Endothelial cell of umbilical vein (primary cell): ENCODE measurements at regions not wholly inside any gene's neighbourhood (a gene's known extent, or its start where the extent isn't known, plus 50 kb on each side); places are given as distances from the start of the nearest gene placed in this dataset.

Source experiments
- BruUV-seq: library from RNA; stranded (reverse); fragments of 400-500 nt; replicated peaks from 2 replicates; lab custom pipeline; 2021; lab: Mats Ljungman, UMichigan
- CTCF ChIA-PET: fragments of 300-600, 350-600 bp; sonication (Branson Sonifier 250); formaldehyde crosslinking; loops from one replicate; lab custom pipeline; 2021; ENCODE audit warnings: antibody characterized with exemption, inconsistent platforms; lab: Charles Lee
- POLR2A ChIA-PET: fragments of 300-600, 350-600 bp; sonication (Branson Sonifier 250); formaldehyde crosslinking; loops from one replicate; lab custom pipeline; 2021; ENCODE audit warnings: antibody characterized with exemption, inconsistent platforms; lab: Charles Lee
- DNase-seq: peaks from one replicate; pipeline ENCODE4 v3.0.0-alpha.2; 2011; ENCODE audit warnings: low read depth, low spot score
- FAIRE-seq: peaks from 2 replicates; lab custom pipeline; 2011; peaks lifted over from hg19 to GRCh38; lab: Jason Lieb, UNC
- H2AFZ ChIP-seq: 2 replicates; pipeline ENCODE4 v1.6.0; 2012; ENCODE audit warnings: low read depth, low read length, control low read depth, inconsistent platforms
- H3K27ac ChIP-seq: 2 replicates; pipeline ENCODE4 v1.5.1; 2011; ENCODE audit warnings: low read depth, mild to moderate bottlenecking, control low read depth, low read length, moderate library complexity; ENCODE audit not compliant: insufficient read depth
- H3K27me3 ChIP-seq, 2 experiments: 2 replicates each; pipeline versions ENCODE4 v1.6.0 to v1.6.1; 2011; ENCODE audit warnings: low read length in 2 of 2, mixed read lengths in 1 of 2; ENCODE audit not compliant: control insufficient read depth in 2 of 2, insufficient read depth in 2 of 2
- H3K36me3 ChIP-seq, 2 experiments: 2 replicates in 1 of 2; 3 replicates in 1 of 2; pipeline ENCODE4 v1.5.1; 2011; ENCODE audit warnings: low read length in 2 of 2, mild to moderate bottlenecking in 1 of 2, moderate library complexity in 1 of 2; ENCODE audit not compliant: control insufficient read depth in 2 of 2, insufficient read depth in 2 of 2; ENCODE audit errors: extremely low read depth in 1 of 2
- H3K4me1 ChIP-seq: 3 replicates; pipeline ENCODE4 v1.5.1; 2011; ENCODE audit warnings: mild to moderate bottlenecking, low read length; ENCODE audit not compliant: control insufficient read depth, insufficient read depth; ENCODE audit errors: extremely low read depth
- H3K4me2 ChIP-seq: 2 replicates; pipeline ENCODE4 v1.6.1; 2011; ENCODE audit warnings: low read length, control low read depth, mixed read lengths; ENCODE audit not compliant: insufficient read depth
- H3K4me3 ChIP-seq, 3 experiments: fragments of 200-600 bp in 1 of 3; sonication (generic), shearing (Covaris generic) in 1 of 3; replicated peaks in 1 of 3; 2 replicates each; pipeline ENCODE4 v1.5.1; 2011 to 2016; ENCODE audit warnings: control low read depth in 3 of 3, low read length in 3 of 3, mild to moderate bottlenecking in 2 of 3, inconsistent platforms in 1 of 3, low read depth in 1 of 3, moderate library complexity in 1 of 3; ENCODE audit not compliant: insufficient read depth in 1 of 3
- H3K79me2 ChIP-seq: 2 replicates; pipeline ENCODE4 v1.6.0; 2012; ENCODE audit warnings: low read length, inconsistent platforms; ENCODE audit not compliant: control insufficient read depth, insufficient read depth
- H3K9ac ChIP-seq: replicated peaks from 2 replicates; pipeline ENCODE3; 2011; ENCODE audit warnings: low read length, control low read depth; ENCODE audit not compliant: insufficient read depth; ENCODE audit errors: extremely low read depth
- H3K9me1 ChIP-seq: replicated peaks from 3 replicates; pipeline ENCODE4 v1.6.0; 2011; ENCODE audit warnings: mild to moderate bottlenecking, low read length; ENCODE audit not compliant: control insufficient read depth, insufficient read depth; ENCODE audit errors: extremely low read depth
- H3K9me3 ChIP-seq: replicated peaks from 2 replicates; pipeline ENCODE4 v1.5.1; 2012; ENCODE audit warnings: low read length, inconsistent platforms; ENCODE audit not compliant: control insufficient read depth, insufficient read depth
- H4K20me1 ChIP-seq: replicated peaks from 2 replicates; pipeline ENCODE3; 2011; ENCODE audit warnings: mild to moderate bottlenecking, low read length; ENCODE audit not compliant: control insufficient read depth, insufficient read depth; ENCODE audit errors: extremely low read depth
- EZH2 ChIP-seq: IDR thresholded peaks from 2 replicates; pipeline ENCODE4 v1.6.1; 2012; ENCODE audit warnings: borderline replicate concordance, low read depth, mild to moderate bottlenecking, moderate library complexity, low read length, inconsistent platforms; ENCODE audit not compliant: severe bottlenecking
- FOS ChIP-seq: IDR thresholded peaks from 2 replicates; pipeline ENCODE4 v1.6.1; 2011; ENCODE audit warnings: mild to moderate bottlenecking, low read length, moderate library complexity, borderline replicate concordance; ENCODE audit not compliant: insufficient read depth
- GATA2 ChIP-seq: IDR thresholded peaks from 2 replicates; pipeline ENCODE4 v1.7.0; 2011; ENCODE audit warnings: low read depth, mild to moderate bottlenecking, moderate library complexity, mixed read lengths, low read length; ENCODE audit not compliant: insufficient read length, insufficient read depth
- JUN ChIP-seq: IDR thresholded peaks from 2 replicates; pipeline ENCODE4 v1.6.1; 2011; ENCODE audit warnings: borderline replicate concordance, low read depth; ENCODE audit not compliant: insufficient read length, insufficient read depth
- MYC ChIP-seq: IDR thresholded peaks from one replicate; pipeline ENCODE4 v1.6.1; 2011; ENCODE audit warnings: mild to moderate bottlenecking, low read depth, low read length
- POLR2A ChIP-seq: IDR thresholded peaks from 2 replicates; pipeline ENCODE4 v1.6.1; 2012; ENCODE audit warnings: low read depth, mild to moderate bottlenecking, control low read depth, low read length
- POLR2AphosphoS5 ChIP-seq: IDR thresholded peaks from 2 replicates; pipeline ENCODE4 v1.6.1; 2012; ENCODE audit warnings: low read depth, mild to moderate bottlenecking, control low read depth, low read length, moderate library complexity; ENCODE audit not compliant: insufficient read depth
- dilution Hi-C: fragments of 300-500 bp; cut with MboI; formaldehyde crosslinking; loops from one replicate; pipeline ENCODE4 v1.15.0; 2019; ENCODE audit warnings: low sequenced_read_pairs; ENCODE audit not compliant: extremely low pct_ligation_motif_present
- intact Hi-C: fragments of 100-400 bp; cut with micrococcal nuclease; formaldehyde crosslinking; loops from one replicate; pipeline ENCODE4 v1.10.0; 2022
- TF ChIP-seq, protein P1 (sequence below), 2 donors: IDR thresholded peaks; 1 replicate in 1 of 2; 2 replicates in 1 of 2; pipeline ENCODE4 v1.5.1; 2011; ENCODE audit warnings: low read length in 2 of 2, mild to moderate bottlenecking in 2 of 2, moderate library complexity in 2 of 2, control low read depth in 1 of 2, inconsistent platforms in 1 of 2, low read depth in 1 of 2; ENCODE audit not compliant: insufficient read depth in 1 of 2; ENCODE audit errors: extremely low read depth in 1 of 2
- TF ChIP-seq, protein P2 (sequence below): IDR thresholded peaks from 2 replicates; pipeline ENCODE4 v1.6.1; 2011; ENCODE audit not compliant: insufficient read depth, insufficient read length

DNA sequence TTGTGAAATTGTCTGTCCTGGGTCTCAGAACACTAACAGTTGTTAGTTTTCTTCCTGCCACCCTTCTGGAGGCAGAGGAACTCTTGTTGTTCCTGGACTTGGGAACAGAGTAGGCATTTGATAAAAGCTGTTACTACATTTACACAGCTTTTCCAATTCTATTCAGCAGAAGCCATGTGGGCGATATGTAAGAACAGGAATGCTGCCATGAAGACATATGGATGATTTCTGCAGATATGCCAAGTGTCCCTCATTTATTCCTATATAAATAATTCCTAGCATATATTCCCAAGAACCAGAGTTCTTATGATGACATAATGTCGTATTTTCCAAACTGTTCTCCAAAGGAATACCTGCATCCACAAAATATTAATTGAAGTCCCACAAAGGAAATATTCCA lies 135.9 kb upstream of the DAB2 start:
- Histone ChIP-seq H3K4me2 (no peak overlapping the region), H3K4me3 (no peak overlapping the region), H3K27me3 (no peaks in the 10 kb centered on the region), H3K9ac (no peak overlapping the region), H3K4me1 (no peaks in the 10 kb centered on the region), H2AFZ (no peak overlapping the region), H3K36me3 (no peaks in the 10 kb centered on the region), H3K9me3 (no peaks in the 10 kb centered on the region), H3K27ac (no peak overlapping the region), H4K20me1 (no peaks in the 10 kb centered on the region), H3K9me1 (no peaks in the 10 kb centered on the region), H3K79me2 (no peaks in the 10 kb centered on the region)
- no TSS peak for BruUV-seq
- intact Hi-C loops = no loop called here
- TF ChIP-seq POLR2A (no peak), MYC (no peak), POLR2AphosphoS5 (no peak), JUN (no peak), FOS (no peak), GATA2 (no peak), EZH2 (no peak)
- TF ChIP-seq, protein P1, sequence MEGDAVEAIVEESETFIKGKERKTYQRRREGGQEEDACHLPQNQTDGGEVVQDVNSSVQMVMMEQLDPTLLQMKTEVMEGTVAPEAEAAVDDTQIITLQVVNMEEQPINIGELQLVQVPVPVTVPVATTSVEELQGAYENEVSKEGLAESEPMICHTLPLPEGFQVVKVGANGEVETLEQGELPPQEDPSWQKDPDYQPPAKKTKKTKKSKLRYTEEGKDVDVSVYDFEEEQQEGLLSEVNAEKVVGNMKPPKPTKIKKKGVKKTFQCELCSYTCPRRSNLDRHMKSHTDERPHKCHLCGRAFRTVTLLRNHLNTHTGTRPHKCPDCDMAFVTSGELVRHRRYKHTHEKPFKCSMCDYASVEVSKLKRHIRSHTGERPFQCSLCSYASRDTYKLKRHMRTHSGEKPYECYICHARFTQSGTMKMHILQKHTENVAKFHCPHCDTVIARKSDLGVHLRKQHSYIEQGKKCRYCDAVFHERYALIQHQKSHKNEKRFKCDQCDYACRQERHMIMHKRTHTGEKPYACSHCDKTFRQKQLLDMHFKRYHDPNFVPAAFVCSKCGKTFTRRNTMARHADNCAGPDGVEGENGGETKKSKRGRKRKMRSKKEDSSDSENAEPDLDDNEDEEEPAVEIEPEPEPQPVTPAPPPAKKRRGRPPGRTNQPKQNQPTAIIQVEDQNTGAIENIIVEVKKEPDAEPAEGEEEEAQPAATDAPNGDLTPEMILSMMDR (IDR thresholded peaks at IDR 0.05; ENCODE audit: extremely low read depth in 1 of 2, insufficient read depth in 1 of 2, low read depth in 1 of 2, low read length in 2 of 2) = no peak
- TF ChIP-seq, protein P2, sequence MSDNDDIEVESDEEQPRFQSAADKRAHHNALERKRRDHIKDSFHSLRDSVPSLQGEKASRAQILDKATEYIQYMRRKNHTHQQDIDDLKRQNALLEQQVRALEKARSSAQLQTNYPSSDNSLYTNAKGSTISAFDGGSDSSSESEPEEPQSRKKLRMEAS = no peak
- CTCF ChIA-PET = interaction anchor here (0.7 to 1.2 kb wide), 3 partner anchors 11 to 182 kb away, joined by 3 to 4 read pairs (median 3); no protein-coding TSS in a partner anchor
- no peak for FAIRE-seq
- POLR2A ChIA-PET = no interaction called here
- no peak for DNase-seq
- dilution Hi-C loops = no loop called here
